ENCODE measurements at regions not wholly inside any gene's neighbourhood (a gene's known extent, or its start where the extent isn't known, plus 50 kb on each side); places are given as distances from the start of the nearest gene placed in this dataset.

GRCh38 chr7:153475239-153475638 is 577.0 kb upstream of the DPP6 start:
- FAIRE-seq = no peak

- FAIRE-seq = no peak
Observed at GRCh38 chr7:153476166-153476565, 576.0 kb upstream of the DPP6 start.

GRCh38 chr7:153496257-153496656 is 555.9 kb upstream of the DPP6 start:
- no peak for FAIRE-seq

GRCh38 chr7:153503093-153503492 is 549.1 kb upstream of the DPP6 start:
- FAIRE-seq = no peak

- FAIRE-seq = no peak
Observed at GRCh38 chr7:153504288-153505075, 547.7 kb upstream of the DPP6 start.

- no peak for FAIRE-seq
Observed at GRCh38 chr7:153507885-153508284, 544.3 kb upstream of the DPP6 start.

- FAIRE-seq = no peak
Observed at GRCh38 chr7:153509768-153510167, 542.4 kb upstream of the DPP6 start.

- no peak for FAIRE-seq
Observed at GRCh38 chr7:153510674-153511073, 541.5 kb upstream of the DPP6 start.

GRCh38 chr7:153514032-153514431 is 538.2 kb upstream of the DPP6 start:
- FAIRE-seq = no peak

GRCh38 chr7:153515359-153515758 is 536.8 kb upstream of the DPP6 start:
- FAIRE-seq = no peak

- FAIRE-seq = no peak
Observed at GRCh38 chr7:153518201-153518984, 533.8 kb upstream of the DPP6 start.

- FAIRE-seq = no peak
Observed at GRCh38 chr7:153521370-153521769, 530.8 kb upstream of the DPP6 start.

- no peak for FAIRE-seq
Observed at GRCh38 chr7:153522261-153522660, 529.9 kb upstream of the DPP6 start.

GRCh38 chr7:153523320-153524015 is 528.7 kb upstream of the DPP6 start:
- FAIRE-seq = no peak

- no peak for FAIRE-seq
Observed at GRCh38 chr7:153524070-153524601, 528.1 kb upstream of the DPP6 start.

- FAIRE-seq = no peak
Observed at GRCh38 chr7:153529100-153529499, 523.1 kb upstream of the DPP6 start.

GRCh38 chr7:153529651-153530165 is 522.5 kb upstream of the DPP6 start:
- no peak for FAIRE-seq

GRCh38 chr7:153530441-153530840 is 521.8 kb upstream of the DPP6 start:
- FAIRE-seq = no peak

GRCh38 chr7:153532326-153532725 is 519.9 kb upstream of the DPP6 start:
- no peak for FAIRE-seq

GRCh38 chr7:153537271-153537670 is 514.9 kb upstream of the DPP6 start:
- no peak for FAIRE-seq

GRCh38 chr7:153541903-153542302 is 510.3 kb upstream of the DPP6 start:
- FAIRE-seq = no peak

- FAIRE-seq = no peak
Observed at GRCh38 chr7:153543232-153543631, 509.0 kb upstream of the DPP6 start.

- no peak for FAIRE-seq
Observed at GRCh38 chr7:153550173-153550572, 502.0 kb upstream of the DPP6 start.
